Stimulated activated CD4-positive, alpha-beta T cell treated with anti-CD3 and anti-CD28 coated beads, TNF-alpha, amount 100 ng/mL, for 4 hours (primary cell): ENCODE measurements at regions not wholly inside any gene's neighbourhood (a gene's known extent, or its start where the extent isn't known, plus 50 kb on each side); places are given as distances from the start of the nearest gene placed in this dataset.
"Not testable (repeated sequence)": the region's sequence is repeated elsewhere in the genome, so short reads cannot be mapped to it uniquely, and the experiment has no call there.

Experiments
- DNase-seq, 3 experiments: peaks; one replicate each; pipeline ENCODE4 v3.0.0-alpha.2; 2020; ENCODE audit warnings: low read depth in 3 of 3

DNA sequence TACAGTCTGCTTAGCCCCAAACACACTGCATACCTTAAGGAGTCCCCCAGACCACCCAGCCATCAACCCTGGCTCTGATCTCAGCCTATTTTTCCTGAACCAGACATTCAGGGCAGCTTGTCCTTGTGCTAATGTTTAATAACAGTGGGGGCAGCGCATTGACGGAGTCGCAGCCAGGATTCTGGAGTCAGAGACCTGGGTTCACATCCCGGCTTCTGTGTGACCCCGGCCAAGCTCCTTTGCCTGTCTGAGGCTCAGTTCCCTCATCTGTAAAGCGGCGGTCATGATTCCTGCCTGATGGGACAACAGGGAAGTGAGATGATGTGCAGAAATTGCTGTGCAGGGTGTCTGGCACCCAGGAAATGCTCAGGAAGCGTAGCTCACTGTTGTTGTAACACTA is 63.1 kb downstream of the MATN1 start:
- no peak for DNase-seq

- DNase-seq = no peak
These were observed 63.7 kb downstream of the MATN1 start for GRCh38 chr1:30659702-30660101.

- DNase-seq = not testable (repeated sequence)
These were observed 65.0 kb downstream of the MATN1 start for GRCh38 chr1:30658375-30658774.

DNA sequence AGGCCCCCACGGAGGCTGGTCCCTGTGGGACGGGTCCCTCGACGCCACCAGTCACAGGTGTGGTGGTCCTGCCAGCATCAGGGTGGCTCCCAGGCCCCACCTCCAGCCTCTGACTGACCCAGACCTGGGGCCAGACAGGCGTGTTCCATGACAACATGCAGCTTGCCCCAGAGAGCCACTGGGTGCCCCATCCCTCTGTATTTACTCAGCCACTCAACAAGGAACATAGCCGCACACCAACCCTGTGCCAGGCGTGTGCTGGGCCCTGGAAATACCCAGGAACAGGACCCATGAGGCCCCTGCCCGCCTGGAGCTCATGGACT is 65.4 kb downstream of the MATN1 start:
- DNase-seq = no peak

- DNase-seq = no peak
These were observed 66.0 kb downstream of the MATN1 start for GRCh38 chr1:30657131-30658013.

GRCh38 chr1:30656171-30656940 is 67.0 kb downstream of the MATN1 start:
- DNase-seq = no peak

- DNase-seq = no peak
These were observed 67.7 kb downstream of the MATN1 start for GRCh38 chr1:30655672-30656071.

DNA sequence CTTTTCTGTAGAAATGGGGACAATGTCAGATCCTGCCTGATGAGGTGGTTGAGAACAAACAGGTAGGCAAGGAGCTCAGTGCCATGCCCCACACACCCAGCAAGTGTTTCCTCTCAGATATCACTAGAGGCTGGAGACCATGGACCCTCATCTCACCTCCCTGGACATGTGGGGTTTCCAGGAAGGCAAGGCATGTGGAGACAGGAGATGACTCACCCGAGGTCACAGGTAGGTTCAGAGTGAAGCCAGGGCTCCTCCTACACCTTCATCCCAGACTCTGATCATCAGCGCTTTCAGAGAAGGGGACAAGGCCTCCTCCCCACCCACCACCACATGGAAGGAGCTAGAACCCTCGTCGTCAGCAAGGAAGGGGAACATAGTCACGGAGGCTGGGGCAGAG is 69.2 kb downstream of the MATN1 start:
- DNase-seq = no peak

DNA sequence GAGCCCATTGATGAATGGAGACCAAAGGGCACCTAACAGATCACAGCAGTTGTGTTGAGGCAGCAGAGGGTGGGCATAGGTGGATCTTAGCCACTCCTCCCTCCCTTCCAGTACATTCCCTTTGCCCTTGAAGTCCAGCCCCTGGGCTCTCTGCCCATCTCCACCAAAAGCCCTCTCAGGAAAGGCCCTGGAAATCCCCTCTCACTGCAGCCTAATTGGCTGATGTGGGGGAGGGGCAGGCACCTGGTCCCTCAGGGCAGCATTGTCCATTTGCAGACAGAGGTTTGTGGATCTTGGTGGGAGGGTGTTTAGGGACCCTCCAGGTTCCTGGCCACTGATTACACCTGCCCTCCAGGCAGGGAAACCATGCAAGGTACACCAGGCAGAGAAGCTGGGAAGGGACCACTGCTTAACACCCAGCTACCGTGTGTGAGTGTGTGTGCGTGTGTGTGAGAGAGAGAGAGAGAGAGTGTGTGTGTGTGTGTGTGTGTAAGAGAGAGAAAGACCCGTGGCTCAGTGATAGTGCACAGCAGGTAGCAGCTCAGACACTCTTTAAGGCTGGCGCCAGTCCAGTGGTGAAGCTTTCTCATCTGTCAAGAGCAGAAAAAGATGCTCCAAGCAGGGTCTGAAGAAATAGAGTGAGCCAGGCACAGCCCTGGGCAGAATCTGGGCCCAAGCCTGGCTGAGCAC is 71.1 kb downstream of the MATN1 start:
- no peak for DNase-seq

GRCh38 chr1:30651395-30651794 is 72.0 kb downstream of the MATN1 start:
- DNase-seq = not testable (repeated sequence)

DNA sequence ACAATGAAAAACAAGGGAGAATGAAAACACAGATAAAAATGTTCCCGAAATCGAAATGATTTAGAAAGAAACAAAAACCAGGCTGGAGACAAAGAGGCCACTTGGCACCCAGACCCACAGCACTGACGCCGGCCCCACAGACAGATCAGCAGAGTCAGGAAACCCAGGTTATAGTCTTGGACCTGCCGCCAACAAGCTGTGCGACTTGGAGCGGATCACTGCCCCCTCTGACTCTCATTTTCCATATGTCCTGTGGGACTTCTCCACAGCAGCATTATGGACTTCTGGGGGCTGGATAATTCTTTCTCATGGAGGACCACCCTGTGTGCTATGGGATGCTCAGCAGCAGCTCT is 72.4 kb downstream of the MATN1 start:
- DNase-seq = no peak

DNA sequence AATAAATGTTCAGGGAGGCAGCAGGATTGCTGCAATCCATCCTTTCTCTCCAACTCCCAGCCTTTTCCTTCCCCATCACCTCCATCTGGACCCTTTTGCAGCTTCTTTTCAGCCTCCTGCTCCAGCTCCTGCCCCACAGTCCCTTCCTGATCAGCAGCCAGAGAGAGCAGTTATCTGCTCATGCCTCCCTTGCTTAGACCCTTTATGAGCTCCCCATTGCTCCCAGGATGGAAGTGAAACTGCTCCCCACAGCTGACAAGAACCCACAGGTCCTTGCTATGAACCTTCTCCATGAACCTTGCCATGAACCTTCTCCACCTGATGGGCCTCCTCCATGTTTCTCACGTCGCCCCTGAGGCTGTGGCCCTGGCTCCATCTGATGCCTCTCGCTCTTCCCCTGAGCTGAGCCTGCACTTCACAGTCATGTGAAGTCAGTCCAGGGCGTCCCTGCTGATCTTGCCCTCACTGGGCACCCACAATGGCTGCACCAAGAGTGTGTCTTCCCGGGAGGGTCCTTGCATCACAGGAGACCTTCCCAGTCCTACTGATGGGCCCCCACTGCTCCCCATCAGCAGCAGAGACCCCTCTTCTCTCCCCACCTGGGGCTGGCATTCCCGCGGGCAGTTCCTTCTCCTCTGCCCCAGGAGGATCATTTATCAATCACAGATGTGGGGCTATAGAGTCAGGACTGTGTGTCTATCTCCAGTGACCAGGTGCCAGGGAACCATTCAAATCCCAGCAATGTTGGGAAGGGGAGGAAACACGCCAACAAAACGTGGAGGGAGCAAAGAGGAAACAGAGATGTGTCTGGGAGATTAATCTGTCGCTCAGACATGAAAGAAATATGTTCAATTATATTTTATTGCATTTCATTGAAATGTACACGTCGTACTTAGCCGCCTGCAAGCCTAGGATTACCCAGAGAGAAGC is 73.1 kb downstream of the MATN1 start:
- no peak for DNase-seq

DNA sequence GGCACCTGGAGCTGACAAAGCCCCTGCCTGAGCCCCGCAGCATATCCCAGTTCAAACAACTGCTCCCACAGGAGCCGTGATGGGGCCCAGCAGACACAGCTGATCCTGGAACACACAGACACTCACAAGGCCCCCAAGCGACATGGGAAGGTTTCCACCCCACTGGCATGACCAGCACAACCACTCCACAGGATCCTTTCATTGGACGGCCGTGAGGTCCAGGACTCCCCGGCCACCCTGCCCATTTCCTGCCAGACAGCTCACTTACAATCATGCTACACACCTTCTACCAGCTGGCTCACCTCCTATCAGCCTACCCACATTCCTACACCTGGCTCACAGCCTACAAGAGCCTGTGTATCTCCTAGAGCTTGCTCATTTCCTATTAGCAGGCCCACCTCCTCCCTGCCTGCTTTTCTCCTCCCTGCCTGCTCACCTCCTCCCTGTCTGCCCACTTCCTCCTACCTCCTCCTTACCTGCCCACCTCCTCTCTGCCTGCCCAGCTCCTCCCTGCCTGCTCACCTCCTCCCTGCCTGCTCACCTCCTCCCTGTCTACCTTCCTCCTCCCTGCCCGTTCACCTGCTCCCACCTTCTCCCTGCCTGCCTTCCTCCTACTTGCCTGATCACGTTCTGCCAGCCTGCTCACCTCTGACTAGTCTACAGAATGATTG is 73.9 kb downstream of the MATN1 start:
- DNase-seq = no peak

GRCh38 chr1:30648408-30649000 is 74.9 kb downstream of the MATN1 start:
- no peak for DNase-seq

- no peak for DNase-seq
These were observed 77.6 kb downstream of the MATN1 start for GRCh38 chr1:30645807-30646206.

DNA sequence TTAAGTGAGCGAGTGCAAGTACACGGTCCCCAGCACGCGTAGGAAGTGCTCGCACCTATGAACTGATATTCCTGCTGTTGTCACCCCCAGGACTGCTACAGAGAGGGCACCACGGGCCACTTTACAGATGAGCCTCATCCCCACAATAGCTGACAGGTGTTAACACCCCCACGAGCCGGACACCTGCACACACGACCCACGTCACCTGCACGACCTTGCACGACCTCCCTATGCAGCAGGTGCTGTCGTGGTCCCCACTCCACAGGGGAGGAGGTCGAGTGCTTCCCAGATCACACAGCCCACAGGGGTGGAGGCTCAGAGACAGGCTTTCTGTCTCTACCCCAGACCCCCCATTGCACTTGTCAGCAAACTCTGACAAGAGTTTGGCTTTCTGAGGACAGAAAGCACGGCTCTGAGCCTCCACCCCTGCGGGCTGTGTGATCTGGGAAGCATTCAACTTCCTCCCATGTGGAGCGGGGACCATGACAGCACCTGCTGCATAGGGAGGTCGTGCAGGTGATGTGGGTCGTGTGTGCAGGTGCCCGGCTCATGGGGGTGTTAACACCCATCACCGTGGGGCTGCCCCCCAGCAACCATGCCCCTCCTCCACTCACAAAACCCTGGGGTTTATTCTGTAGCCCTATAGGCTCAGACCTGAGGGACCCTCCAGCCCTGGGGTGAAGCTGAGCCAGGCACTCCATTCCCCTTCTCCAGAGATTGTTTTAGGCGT is 80.8 kb downstream of the MATN1 start:
- no peak for DNase-seq

GRCh38 chr1:30641572-30642353 is 81.6 kb downstream of the MATN1 start:
- no peak for DNase-seq

DNA sequence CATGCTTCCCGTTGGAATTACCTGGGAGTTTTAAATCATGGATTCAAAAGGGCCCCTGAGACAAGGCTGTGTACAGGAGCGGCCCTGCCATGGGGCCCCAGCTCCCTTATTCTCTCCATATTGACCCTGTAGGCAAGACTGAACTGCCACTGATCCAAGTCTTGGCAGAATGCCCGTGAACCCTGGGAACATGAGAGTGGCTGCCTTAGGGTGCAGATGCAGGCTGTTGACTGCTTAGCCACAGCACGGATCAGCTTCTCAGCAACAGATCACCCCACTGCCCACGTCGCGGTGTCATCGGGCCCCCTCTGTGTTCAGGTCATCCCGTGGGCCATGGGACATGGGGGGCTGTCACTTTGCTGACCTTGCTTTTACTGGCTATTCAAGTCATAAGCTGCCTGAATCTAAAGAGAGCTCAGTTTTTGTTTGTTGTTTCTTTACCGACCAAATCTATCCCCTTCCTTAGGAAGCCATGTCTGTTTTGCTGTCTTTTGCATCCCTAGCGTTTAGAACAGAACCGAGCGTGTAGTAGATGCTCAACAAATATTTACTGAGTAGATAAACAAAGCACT is 83.4 kb downstream of the MATN1 start:
- DNase-seq = no peak

DNA sequence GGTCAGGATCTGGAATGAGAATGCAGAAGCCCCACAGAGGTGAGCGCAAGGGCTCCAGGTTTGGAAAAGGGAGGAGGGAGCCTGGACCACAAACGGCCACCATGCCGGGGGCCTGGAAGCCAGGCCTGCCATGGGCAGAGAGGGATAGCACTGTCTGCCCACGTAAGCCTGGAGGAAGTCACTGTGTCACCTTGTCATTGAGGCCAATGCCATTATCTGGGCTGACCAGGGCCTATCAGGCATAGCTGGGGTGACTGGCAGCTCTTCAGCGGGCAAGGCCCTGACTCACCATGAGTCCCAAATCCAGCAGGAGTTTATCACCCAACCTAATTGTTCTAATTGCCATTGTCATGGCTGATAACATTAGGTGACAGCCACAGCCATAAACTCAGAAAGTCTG is 84.6 kb downstream of the MATN1 start:
- no peak for DNase-seq
